Lung (tissue), 11 donors: ENCODE measurements at regions not wholly inside any gene's neighbourhood (a gene's known extent, or its start where the extent isn't known, plus 50 kb on each side); places are given as distances from the start of the nearest gene placed in this dataset.

ENCODE experiments used
- ATAC-seq: fragments of 200-7000 bp; cut with Tn5 transposase; one replicate; pipeline ENCODE4 v1.9.1; 2020; ENCODE audit warnings: moderate number of reproducible peaks; ENCODE audit not compliant: insufficient read depth, low FRiP score
- DNase-seq, 3 donors: peaks; one replicate each; pipeline ENCODE4 v3.0.0-alpha.2; 2013 to 2017
- H3K27ac ChIP-seq, 2 donors: one replicate each; pipeline ENCODE4 v1.5.1; 2013; ENCODE audit warnings: mild to moderate bottlenecking in 2 of 2, moderate library complexity in 2 of 2, control low read depth in 1 of 2, inconsistent platforms in 1 of 2, low read depth in 1 of 2, low read length in 1 of 2
- H3K27me3 ChIP-seq, 3 donors: one replicate each; pipeline ENCODE4 v1.5.1; 2013; ENCODE audit warnings: low read length in 2 of 3; ENCODE audit not compliant: control insufficient read depth in 3 of 3, insufficient read depth in 3 of 3
- H3K36me3 ChIP-seq, 4 donors: one replicate each; pipeline ENCODE4 v1.5.1; 2013; ENCODE audit warnings: low read length in 4 of 4, mild to moderate bottlenecking in 1 of 4, moderate library complexity in 1 of 4; ENCODE audit not compliant: control insufficient read depth in 4 of 4, insufficient read depth in 4 of 4
- H3K4me1 ChIP-seq, 5 donors: one replicate each; pipeline ENCODE4 v1.5.1; 2013; ENCODE audit warnings: low read length in 5 of 5, mild to moderate bottlenecking in 2 of 5, moderate library complexity in 1 of 5; ENCODE audit not compliant: control insufficient read depth in 5 of 5, insufficient read depth in 5 of 5
- H3K4me3 ChIP-seq: one replicate; pipeline ENCODE4 v1.5.1; 2013; ENCODE audit warnings: mild to moderate bottlenecking, control low read depth, moderate library complexity
- H3K9ac ChIP-seq, 2 donors: one replicate each; pipeline ENCODE4 v1.5.1; 2013; ENCODE audit warnings: low read length in 2 of 2, control low read depth in 1 of 2; ENCODE audit not compliant: insufficient read depth in 1 of 2
- H3K9me3 ChIP-seq, 4 donors: one replicate each; pipeline ENCODE4 v1.5.1; 2013; ENCODE audit warnings: low read length in 3 of 4, mild to moderate bottlenecking in 1 of 4, moderate library complexity in 1 of 4; ENCODE audit not compliant: control insufficient read depth in 4 of 4, insufficient read depth in 3 of 4
- WGBS, 2 donors: extraction: QIAGEN DNeasy Blood & Tissue Kit; methylation state at CpG; one replicate each; pipeline ENCODE4 v1.1.7; 2013; 5-methylcytosine and 5-hydroxymethylcytosine counted together
- TF ChIP-seq, protein P1 (sequence below): IDR thresholded peaks from 2 replicates; pipeline ENCODE4 v1.5.1; 2012; ENCODE audit warnings: mild to moderate bottlenecking; ENCODE audit errors: control extremely low read depth, extremely low read depth
- donor health status: control.
- donor health status: control.
- donor health status: Bipolar disorder and iron deficiency.
- donor health status: healthy.
- donor health status: DM: yes; HTN: yes; CAD: no.

DNA sequence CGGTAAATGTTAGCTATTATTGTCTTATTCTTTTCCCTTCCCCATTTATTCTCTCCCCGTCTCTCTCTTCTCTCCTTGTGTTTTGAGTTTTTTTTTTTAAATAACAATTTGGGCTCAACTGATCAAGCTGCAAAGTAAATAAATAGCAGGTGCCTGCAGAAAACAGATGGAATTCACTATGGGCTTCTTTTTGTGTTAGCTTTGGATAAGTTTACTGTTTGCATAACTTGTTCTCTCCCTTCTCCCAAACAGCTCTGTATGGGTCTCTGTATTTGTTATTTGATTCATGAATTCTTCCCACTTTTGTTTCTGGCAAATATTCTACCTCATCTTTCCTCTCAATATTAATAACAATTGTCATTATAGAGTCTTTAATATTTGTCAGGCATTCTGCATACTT is 111.8 kb upstream of the ASTN2 start:
- H3K27me3 ChIP-seq = no peaks in the 10 kb centered on the region
- 60 to 73% methylated on average over 2 of the region's 2 CpGs for WGBS, 2 donors
- peaks cover 0 to 4% (median 0%) of the 10 kb centered on the region in 4 donors for H3K9me3 ChIP-seq
- no peak for DNase-seq
- H3K4me3 ChIP-seq = no peak overlapping the region
- ATAC-seq = no peak
- H3K4me1 ChIP-seq = no peaks in the 10 kb centered on the region
- H3K27ac ChIP-seq = no peak overlapping the region
- TF ChIP-seq, protein P1, sequence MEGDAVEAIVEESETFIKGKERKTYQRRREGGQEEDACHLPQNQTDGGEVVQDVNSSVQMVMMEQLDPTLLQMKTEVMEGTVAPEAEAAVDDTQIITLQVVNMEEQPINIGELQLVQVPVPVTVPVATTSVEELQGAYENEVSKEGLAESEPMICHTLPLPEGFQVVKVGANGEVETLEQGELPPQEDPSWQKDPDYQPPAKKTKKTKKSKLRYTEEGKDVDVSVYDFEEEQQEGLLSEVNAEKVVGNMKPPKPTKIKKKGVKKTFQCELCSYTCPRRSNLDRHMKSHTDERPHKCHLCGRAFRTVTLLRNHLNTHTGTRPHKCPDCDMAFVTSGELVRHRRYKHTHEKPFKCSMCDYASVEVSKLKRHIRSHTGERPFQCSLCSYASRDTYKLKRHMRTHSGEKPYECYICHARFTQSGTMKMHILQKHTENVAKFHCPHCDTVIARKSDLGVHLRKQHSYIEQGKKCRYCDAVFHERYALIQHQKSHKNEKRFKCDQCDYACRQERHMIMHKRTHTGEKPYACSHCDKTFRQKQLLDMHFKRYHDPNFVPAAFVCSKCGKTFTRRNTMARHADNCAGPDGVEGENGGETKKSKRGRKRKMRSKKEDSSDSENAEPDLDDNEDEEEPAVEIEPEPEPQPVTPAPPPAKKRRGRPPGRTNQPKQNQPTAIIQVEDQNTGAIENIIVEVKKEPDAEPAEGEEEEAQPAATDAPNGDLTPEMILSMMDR = no peak
- H3K36me3 ChIP-seq = no peaks in the 10 kb centered on the region
- H3K9ac ChIP-seq = no peak overlapping the region

DNA sequence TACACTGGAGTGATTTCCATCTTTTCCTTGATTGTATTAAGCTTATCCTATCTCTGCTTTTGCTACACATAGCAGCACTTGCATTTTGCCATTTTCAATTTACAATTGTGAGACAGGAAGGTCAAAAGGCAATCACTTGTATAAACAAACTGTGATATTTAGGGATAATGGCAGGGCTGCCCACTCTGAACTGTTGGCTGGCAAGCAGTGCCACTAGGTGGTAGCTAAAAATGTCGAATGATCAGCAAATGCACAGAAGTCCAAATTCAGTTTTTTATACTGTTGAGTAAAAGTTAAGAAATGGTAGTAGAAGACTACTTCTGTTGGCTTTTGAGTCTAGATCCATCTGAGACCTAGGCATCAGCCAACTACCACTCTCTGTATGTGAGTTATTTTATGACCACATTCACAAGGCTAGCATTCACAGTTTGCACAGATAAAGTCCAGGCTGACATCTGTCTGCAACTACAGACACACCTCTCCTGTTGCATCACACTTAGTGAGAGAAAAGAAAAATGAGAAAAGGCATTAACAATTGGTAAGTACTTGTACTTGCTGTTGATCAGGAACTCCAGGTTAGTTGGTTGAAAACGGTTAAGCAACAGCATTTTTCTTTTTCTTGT is 108.8 kb upstream of the ASTN2 start:
- H3K27me3 ChIP-seq = no peaks in the 10 kb centered on the region
- no peaks in the 10 kb centered on the region for H3K36me3 ChIP-seq
- no peak for DNase-seq
- no peak overlapping the region for H3K27ac ChIP-seq
- TF ChIP-seq, protein P1 = no peak
- no peaks in the 10 kb centered on the region for H3K4me1 ChIP-seq
- H3K4me3 ChIP-seq = no peak overlapping the region
- ATAC-seq = no peak
- H3K9ac ChIP-seq = no peak overlapping the region
- whole genome bisulfite sequencing, 2 donors = 58 to 60% methylated on average over 2 of the region's 2 CpGs
- peaks cover 0 to 4% (median under 1%) of the 10 kb centered on the region in 4 donors for H3K9me3 ChIP-seq

DNA sequence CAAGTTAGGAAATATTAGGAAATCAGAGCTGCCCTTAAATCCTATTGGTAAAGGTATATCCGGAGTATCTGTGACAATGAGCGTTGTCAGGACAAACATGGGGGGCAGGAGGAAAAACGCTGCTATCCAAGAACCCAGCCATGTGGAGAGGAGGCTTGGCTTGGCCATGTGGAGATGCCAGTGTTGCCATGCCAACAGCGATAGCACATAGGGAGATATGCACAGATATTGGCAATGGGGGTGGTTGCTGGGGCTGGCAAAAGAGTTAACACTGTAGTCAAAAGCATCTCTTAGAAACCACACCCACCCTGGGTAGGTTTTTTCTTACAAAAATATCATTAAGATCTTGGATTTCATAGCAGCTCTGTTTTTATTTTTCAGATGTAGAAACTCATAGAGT is 106.4 kb upstream of the ASTN2 start:
- no peak overlapping the region for H3K9ac ChIP-seq
- TF ChIP-seq, protein P1 = no peak
- WGBS, 2 donors = 84 to 88% methylated on average over 4 of the region's 4 CpGs
- DNase-seq = no peak
- no peak for ATAC-seq
- H3K4me1 ChIP-seq = no peaks in the 10 kb centered on the region
- peaks cover 0 to 4% (median under 1%) of the 10 kb centered on the region in 4 donors for H3K9me3 ChIP-seq
- no peak overlapping the region for H3K27ac ChIP-seq
- H3K4me3 ChIP-seq = no peak overlapping the region
- H3K27me3 ChIP-seq = no peaks in the 10 kb centered on the region
- no peaks in the 10 kb centered on the region for H3K36me3 ChIP-seq
